Lower lobe of right lung (tissue), 2 donors: ENCODE measurements at regions not wholly inside any gene's neighbourhood (a gene's known extent, or its start where the extent isn't known, plus 50 kb on each side); places are given as distances from the start of the nearest gene placed in this dataset.

Source experiments
- ATAC-seq, 2 donors: fragments of 200-7000 bp; cut with Tn5 transposase; one replicate each; pipeline ENCODE4 v1.9.1; 2020 to 2022; ENCODE audit warnings: mild to moderate bottlenecking in 2 of 2, moderate library complexity in 2 of 2
- DNase-seq: peaks from one replicate; pipeline ENCODE4 v3.0.0-alpha.2; 2020
- H3K27ac ChIP-seq: fragments of 200-600 bp; one replicate; pipeline ENCODE4 v1.8.0; 2022
- H3K27me3 ChIP-seq: fragments of 200-600 bp; one replicate; pipeline ENCODE4 v1.8.0; 2022; ENCODE audit warnings: low read depth
- H3K36me3 ChIP-seq: fragments of 200-600 bp; one replicate; pipeline ENCODE4 v1.8.0; 2022; ENCODE audit warnings: mild to moderate bottlenecking
- H3K4me1 ChIP-seq: fragments of 200-600 bp; one replicate; pipeline ENCODE4 v1.8.0; 2022
- H3K4me3 ChIP-seq: fragments of 200-600 bp; one replicate; pipeline ENCODE4 v1.8.0; 2022; ENCODE audit warnings: mild to moderate bottlenecking
- H3K9me3 ChIP-seq: fragments of 200-600 bp; one replicate; pipeline ENCODE4 v1.8.0; 2022
- intact Hi-C: fragments of 100-400 bp; cut with DNase I; formaldehyde crosslinking; loops from one replicate; pipeline ENCODE4 v1.11.0; 2022
- TF ChIP-seq, protein P1 (sequence below): fragments of 200-600 bp; IDR thresholded peaks from one replicate; pipeline ENCODE4 v1.8.0; 2022; ENCODE audit warnings: antibody characterized with exemption, mild to moderate bottlenecking
- donor health status: DM: no; HTN: yes; CAD: no; lungs with severe emphysema.

GRCh38 chr18:79620576-79621165 is 58.9 kb upstream of the CTDP1 start:
- H3K9me3 ChIP-seq: no peaks in the 10 kb centered on the region
- H3K36me3 ChIP-seq: no peaks in the 10 kb centered on the region
- H3K27me3 ChIP-seq: peaks cover 14% of the 10 kb centered on the region
- ATAC-seq: no peak
- intact Hi-C loops: no loop called here
- peak; percentile 33 for DNase-seq
- H3K27ac ChIP-seq: no peak overlapping the region
- peaks cover 16% of the 10 kb centered on the region for H3K4me1 ChIP-seq
- TF ChIP-seq, protein P1, sequence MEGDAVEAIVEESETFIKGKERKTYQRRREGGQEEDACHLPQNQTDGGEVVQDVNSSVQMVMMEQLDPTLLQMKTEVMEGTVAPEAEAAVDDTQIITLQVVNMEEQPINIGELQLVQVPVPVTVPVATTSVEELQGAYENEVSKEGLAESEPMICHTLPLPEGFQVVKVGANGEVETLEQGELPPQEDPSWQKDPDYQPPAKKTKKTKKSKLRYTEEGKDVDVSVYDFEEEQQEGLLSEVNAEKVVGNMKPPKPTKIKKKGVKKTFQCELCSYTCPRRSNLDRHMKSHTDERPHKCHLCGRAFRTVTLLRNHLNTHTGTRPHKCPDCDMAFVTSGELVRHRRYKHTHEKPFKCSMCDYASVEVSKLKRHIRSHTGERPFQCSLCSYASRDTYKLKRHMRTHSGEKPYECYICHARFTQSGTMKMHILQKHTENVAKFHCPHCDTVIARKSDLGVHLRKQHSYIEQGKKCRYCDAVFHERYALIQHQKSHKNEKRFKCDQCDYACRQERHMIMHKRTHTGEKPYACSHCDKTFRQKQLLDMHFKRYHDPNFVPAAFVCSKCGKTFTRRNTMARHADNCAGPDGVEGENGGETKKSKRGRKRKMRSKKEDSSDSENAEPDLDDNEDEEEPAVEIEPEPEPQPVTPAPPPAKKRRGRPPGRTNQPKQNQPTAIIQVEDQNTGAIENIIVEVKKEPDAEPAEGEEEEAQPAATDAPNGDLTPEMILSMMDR: no peak
- H3K4me3 ChIP-seq: no peak overlapping the region

DNA sequence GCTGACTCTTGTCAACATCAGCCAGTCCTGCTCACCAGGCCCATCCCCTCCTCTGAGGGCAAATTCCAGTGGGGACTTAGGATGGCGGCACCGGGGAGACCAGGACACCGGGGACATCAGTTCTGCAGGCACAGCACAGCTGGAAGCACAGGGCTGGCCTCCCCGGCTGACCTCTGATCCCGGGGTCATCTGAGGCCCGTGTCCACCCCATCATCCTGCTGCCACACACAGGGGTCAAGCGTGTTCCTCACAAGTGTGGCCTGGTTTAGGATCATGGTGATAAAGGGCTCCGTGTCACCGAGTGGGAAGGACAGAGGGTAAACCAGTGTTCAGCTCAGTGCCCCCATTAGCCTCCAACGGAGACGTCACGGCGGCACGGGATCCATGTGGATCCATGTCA is 58.1 kb upstream of the CTDP1 start:
- ATAC-seq: no peak
- H3K4me3 ChIP-seq: no peak overlapping the region
- H3K36me3 ChIP-seq: no peaks in the 10 kb centered on the region
- no peaks in the 10 kb centered on the region for H3K9me3 ChIP-seq
- peaks cover 20% of the 10 kb centered on the region for H3K4me1 ChIP-seq
- intact Hi-C loops: no loop called here
- TF ChIP-seq, protein P1: no peak
- peak; percentile 41 for DNase-seq
- peaks cover 16% of the 10 kb centered on the region for H3K27me3 ChIP-seq
- no peak overlapping the region for H3K27ac ChIP-seq

DNA sequence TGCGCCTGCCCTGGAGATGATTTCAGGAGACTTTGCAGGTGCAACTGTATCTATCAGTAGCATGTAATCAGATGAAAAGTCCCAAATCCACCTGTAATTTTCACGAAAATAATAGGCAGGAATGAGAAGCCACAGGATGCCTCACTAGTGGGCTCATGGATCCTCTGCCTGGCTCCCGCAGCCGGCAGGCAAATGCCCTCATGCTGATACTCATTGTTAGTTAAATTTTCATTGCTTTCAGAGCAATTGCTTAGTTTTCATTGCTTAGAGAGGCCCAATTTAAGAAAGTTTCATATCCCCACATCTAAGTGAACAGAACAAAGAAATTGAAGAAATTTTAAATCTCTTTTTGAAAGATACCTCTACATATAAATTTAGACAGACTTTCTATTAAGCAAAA is 57.6 kb upstream of the CTDP1 start:
- DNase-seq (no peak), ATAC-seq (no peak)
- intact Hi-C loops: no loop called here

GRCh38 chr18:79624356-79625170 is 55.0 kb upstream of the CTDP1 start:
- no peaks in the 10 kb centered on the region for H3K9me3 ChIP-seq
- DNase-seq: no peak
- peaks cover 22% of the 10 kb centered on the region for H3K27me3 ChIP-seq
- H3K4me1 ChIP-seq: peaks cover 20% of the 10 kb centered on the region
- intact Hi-C loops: no loop called here
- H3K4me3 ChIP-seq: no peak overlapping the region
- no peak overlapping the region for H3K27ac ChIP-seq
- H3K36me3 ChIP-seq: no peaks in the 10 kb centered on the region
- no peak for ATAC-seq
- TF ChIP-seq, protein P1: no peak

More for the DNA sequence above, 57.6 kb upstream of the CTDP1 start:
- Histone ChIP-seq H3K36me3 (no peaks in the 10 kb centered on the region), H3K27me3 (peaks cover 17% of the 10 kb centered on the region), H3K9me3 (no peaks in the 10 kb centered on the region), H3K4me1 (peaks cover 20% of the 10 kb centered on the region), H3K4me3 (no peak overlapping the region), H3K27ac (no peak overlapping the region)
- TF ChIP-seq, protein P1: no peak

DNA sequence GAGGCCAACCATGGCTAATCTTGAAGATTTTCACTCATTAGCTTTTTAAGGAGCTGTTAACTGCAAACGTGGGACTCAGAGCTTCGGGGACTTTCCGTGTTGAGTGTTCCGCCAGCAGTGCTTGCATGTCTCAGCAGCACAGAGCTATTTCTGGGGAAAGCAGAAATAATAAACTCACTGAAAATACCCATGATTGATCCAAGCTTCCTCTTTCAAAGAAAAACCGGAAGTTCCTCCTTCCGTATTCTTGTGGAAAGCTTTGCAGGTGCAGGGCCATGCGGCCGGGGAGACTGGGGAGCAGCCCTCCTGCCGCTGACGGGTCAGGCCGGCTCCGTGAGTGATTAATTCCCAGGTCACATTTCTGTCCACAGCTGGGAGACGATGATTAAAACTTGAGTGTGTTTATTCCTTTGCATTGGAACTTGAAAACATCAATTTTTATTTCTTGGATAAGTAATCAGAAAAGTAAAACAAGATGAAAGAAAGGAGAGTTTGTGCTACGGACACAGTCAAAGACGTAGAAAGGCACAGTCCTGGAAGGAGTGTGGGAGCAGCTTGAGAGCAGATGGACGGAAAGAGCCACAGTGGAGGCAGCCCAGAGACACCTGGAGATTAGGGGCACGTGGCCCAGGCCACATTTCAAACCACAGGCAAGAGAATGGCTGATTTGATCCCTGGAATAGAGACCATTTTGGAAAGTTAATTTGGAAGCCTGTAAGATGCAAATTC is 54.2 kb upstream of the CTDP1 start:
- no peaks in the 10 kb centered on the region for H3K36me3 ChIP-seq
- peaks cover 22% of the 10 kb centered on the region for H3K27me3 ChIP-seq
- H3K27ac ChIP-seq: no peak overlapping the region
- no peaks in the 10 kb centered on the region for H3K9me3 ChIP-seq
- H3K4me1 ChIP-seq: peaks cover 20% of the 10 kb centered on the region
- H3K4me3 ChIP-seq: no peak overlapping the region
- ATAC-seq (peak; percentile 28 to 47), DNase-seq (no peak)
- intact Hi-C loops: no loop called here
- TF ChIP-seq, protein P1: no peak
